ENCODE measurements at regions not wholly inside any gene's neighbourhood (a gene's known extent, or its start where the extent isn't known, plus 50 kb on each side); places are given as distances from the start of the nearest gene placed in this dataset.
"Not testable (repeated sequence)": the region's sequence is repeated elsewhere in the genome, so short reads cannot be mapped to it uniquely, and the experiment has no call there.

DNA sequence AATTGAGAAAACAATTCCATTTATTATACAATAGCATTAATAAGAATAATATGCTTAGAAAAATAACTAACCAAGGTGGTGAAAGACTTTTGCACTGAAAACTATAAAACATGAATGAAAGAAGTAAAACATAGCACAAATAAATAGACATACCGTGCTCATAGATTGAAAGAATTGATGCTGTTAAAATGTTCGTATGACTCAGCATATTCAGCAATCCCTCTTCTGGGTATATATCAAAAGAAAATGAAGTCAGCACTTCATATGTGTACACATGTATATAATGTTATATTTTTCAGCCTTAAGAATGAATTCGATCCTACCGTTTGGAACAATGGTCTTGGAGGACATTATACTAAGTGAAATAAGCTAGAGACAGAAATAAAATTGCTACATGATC is 716.3 kb downstream of the GLUD2 start:
- no peak overlapping the region for H3K9ac ChIP-seq (ENCODE audit: low read length)
- H3K79me2 ChIP-seq (ENCODE audit: low read length), result no peaks in the 10 kb centered on the region
- H2AFZ ChIP-seq (ENCODE audit: low read length), result no peak overlapping the region
- no peaks in the 10 kb centered on the region for H3K36me3 ChIP-seq (replicated peaks; ENCODE audit: insufficient read depth, low read length)
- peaks cover 3% of the 10 kb centered on the region; the same call in 1 of the 2 replicates for H3F3A ChIP-seq (ENCODE audit: insufficient read depth, low read length)
- no peak overlapping the region for H3K27ac ChIP-seq (ENCODE audit: low read length)
- TF ChIP-seq EZH2phosphoT487 (IDR thresholded peaks at IDR 0.05; ENCODE audit: low read length), result no peak
- no peak for TF ChIP-seq EZH2 (optimal IDR thresholded peaks at IDR 0.05; ENCODE audit: low read depth, low read length)
- TF ChIP-seq, protein P1, sequence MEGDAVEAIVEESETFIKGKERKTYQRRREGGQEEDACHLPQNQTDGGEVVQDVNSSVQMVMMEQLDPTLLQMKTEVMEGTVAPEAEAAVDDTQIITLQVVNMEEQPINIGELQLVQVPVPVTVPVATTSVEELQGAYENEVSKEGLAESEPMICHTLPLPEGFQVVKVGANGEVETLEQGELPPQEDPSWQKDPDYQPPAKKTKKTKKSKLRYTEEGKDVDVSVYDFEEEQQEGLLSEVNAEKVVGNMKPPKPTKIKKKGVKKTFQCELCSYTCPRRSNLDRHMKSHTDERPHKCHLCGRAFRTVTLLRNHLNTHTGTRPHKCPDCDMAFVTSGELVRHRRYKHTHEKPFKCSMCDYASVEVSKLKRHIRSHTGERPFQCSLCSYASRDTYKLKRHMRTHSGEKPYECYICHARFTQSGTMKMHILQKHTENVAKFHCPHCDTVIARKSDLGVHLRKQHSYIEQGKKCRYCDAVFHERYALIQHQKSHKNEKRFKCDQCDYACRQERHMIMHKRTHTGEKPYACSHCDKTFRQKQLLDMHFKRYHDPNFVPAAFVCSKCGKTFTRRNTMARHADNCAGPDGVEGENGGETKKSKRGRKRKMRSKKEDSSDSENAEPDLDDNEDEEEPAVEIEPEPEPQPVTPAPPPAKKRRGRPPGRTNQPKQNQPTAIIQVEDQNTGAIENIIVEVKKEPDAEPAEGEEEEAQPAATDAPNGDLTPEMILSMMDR (IDR thresholded peaks at IDR 0.05; ENCODE audit: low read length), result no peak
- no peaks in the 10 kb centered on the region for H3K9me2 ChIP-seq (replicated peaks; ENCODE audit: insufficient read depth, low read length)
- no peaks in the 10 kb centered on the region for H4K20me1 ChIP-seq (ENCODE audit: insufficient read depth, low read length)
- 0 out of 2 replicates have a peak, but pooled peaks cover 3% of the 10 kb centered on the region for H3K4me1 ChIP-seq (ENCODE audit: low read length)
- no peaks in the 10 kb centered on the region for H3K27me3 ChIP-seq (replicated peaks; ENCODE audit: insufficient read depth, low read length)
- H3K9me3 ChIP-seq (replicated peaks; ENCODE audit: insufficient read depth, low read length), result no peaks in the 10 kb centered on the region
- H3K4me3 ChIP-seq (ENCODE audit: low read length), result no peak overlapping the region
- DNase-seq, result no peak
- no peak overlapping the region for H3K4me2 ChIP-seq (ENCODE audit: low read depth, low read length)

DNA sequence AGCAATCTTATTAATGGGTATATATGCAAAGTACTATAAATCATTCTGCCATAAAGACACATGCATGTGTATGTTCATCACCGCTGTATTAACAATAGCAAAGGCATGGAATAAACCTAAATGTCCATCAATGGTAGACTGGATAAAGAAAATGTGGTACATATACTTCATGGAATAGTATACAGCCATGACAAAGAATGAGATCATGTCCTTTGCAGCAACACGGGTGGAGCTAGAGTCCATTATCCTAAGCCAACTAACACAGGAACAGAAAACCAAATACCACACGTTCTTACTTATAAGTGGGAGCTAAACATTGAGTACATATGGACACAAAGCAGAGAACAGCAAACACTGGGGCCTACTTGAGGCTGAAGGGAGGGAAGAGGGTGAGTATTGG is 720.8 kb downstream of the GLUD2 start:
- H4K20me1 ChIP-seq (ENCODE audit: insufficient read depth, low read length); H3K4me1 ChIP-seq (ENCODE audit: low read length); H3K27me3 ChIP-seq (replicated peaks; ENCODE audit: insufficient read depth, low read length); H2AFZ ChIP-seq (ENCODE audit: low read length); H3K79me2 ChIP-seq (ENCODE audit: low read length); H3K9me2 ChIP-seq (replicated peaks; ENCODE audit: insufficient read depth, low read length); H3K9ac ChIP-seq (ENCODE audit: low read length); H3K36me3 ChIP-seq (replicated peaks; ENCODE audit: insufficient read depth, low read length); DNase-seq; H3K27ac ChIP-seq (ENCODE audit: low read length); H3K4me3 ChIP-seq (ENCODE audit: low read length); H3K4me2 ChIP-seq (ENCODE audit: low read depth, low read length); H3F3A ChIP-seq (ENCODE audit: insufficient read depth, low read length); H3K9me3 ChIP-seq (replicated peaks; ENCODE audit: insufficient read depth, low read length): not testable (repeated sequence)

DNA sequence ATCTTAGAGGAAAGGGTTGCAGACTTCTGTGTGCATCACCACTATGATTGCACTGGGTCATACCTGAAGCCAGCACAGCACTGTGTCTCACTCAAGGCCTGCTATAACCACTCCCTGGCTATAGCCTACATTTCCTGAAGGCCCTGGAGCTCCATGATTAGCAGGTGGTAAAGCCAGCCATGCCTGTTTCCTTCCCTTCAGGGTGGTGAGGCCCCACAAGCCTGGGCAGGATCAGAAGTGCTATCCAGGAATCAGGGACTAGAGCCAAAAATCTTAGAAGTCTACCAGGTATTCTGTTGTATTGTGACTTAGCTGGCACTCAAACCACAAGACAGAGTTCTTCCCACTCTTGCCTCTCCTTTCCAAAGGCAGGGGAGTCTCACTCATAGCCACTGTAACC is 734.6 kb downstream of the GLUD2 start:
- Histone ChIP-seq H3K9me3 (replicated peaks; ENCODE audit: insufficient read depth, low read length) (no peaks in the 10 kb centered on the region), H3K36me3 (replicated peaks; ENCODE audit: insufficient read depth, low read length) (no peaks in the 10 kb centered on the region), H3K27ac (ENCODE audit: low read length) (no peak overlapping the region), H3K9ac (ENCODE audit: low read length) (no peak overlapping the region), H3K27me3 (replicated peaks; ENCODE audit: insufficient read depth, low read length) (no peaks in the 10 kb centered on the region), H3K4me2 (ENCODE audit: low read depth, low read length) (no peak overlapping the region), H3F3A (ENCODE audit: insufficient read depth, low read length) (no peaks in the 10 kb centered on the region), H3K4me3 (ENCODE audit: low read length) (no peak overlapping the region), H4K20me1 (ENCODE audit: insufficient read depth, low read length) (no peaks in the 10 kb centered on the region), H3K79me2 (ENCODE audit: low read length) (no peaks in the 10 kb centered on the region), H3K4me1 (ENCODE audit: low read length) (no peaks in the 10 kb centered on the region), H2AFZ (ENCODE audit: low read length) (no peak overlapping the region), H3K9me2 (replicated peaks; ENCODE audit: insufficient read depth, low read length) (no peaks in the 10 kb centered on the region)
- TF ChIP-seq, protein P1 (IDR thresholded peaks at IDR 0.05; ENCODE audit: low read length), result no peak
- DNase-seq, result no peak

DNA sequence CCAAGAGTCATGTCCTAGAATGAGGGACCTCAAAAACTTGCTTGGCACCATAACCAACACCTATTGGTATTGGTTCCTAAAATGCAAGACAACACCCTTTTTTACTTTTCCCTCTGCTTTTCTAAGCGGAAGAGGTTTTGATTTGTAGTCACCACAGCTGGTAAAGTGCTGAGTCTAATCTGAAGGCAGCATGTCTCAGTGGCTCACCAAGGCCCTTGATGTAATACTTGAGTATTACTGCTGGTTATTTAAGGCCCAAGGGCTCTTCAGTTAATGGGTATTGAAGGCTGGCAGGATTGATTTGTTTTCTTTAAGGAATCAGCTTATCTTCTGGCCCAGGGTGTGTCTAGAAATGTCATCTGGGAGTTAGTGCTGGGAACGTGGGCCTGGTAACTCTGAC is 735.1 kb downstream of the GLUD2 start:
- TF ChIP-seq EZH2phosphoT487 (IDR thresholded peaks at IDR 0.05; ENCODE audit: low read length) (no peak), EZH2 (optimal IDR thresholded peaks at IDR 0.05; ENCODE audit: low read depth, low read length) (no peak)
- TF ChIP-seq, protein P1 (IDR thresholded peaks at IDR 0.05; ENCODE audit: low read length), result no peak
- Histone ChIP-seq H3K9me3 (replicated peaks; ENCODE audit: insufficient read depth, low read length) (no peaks in the 10 kb centered on the region), H3K9me2 (replicated peaks; ENCODE audit: insufficient read depth, low read length) (no peaks in the 10 kb centered on the region), H3K4me1 (ENCODE audit: low read length) (no peaks in the 10 kb centered on the region), H3K79me2 (ENCODE audit: low read length) (no peaks in the 10 kb centered on the region), H4K20me1 (ENCODE audit: insufficient read depth, low read length) (no peaks in the 10 kb centered on the region), H3F3A (ENCODE audit: insufficient read depth, low read length) (no peaks in the 10 kb centered on the region), H3K27ac (ENCODE audit: low read length) (no peak overlapping the region), H2AFZ (ENCODE audit: low read length) (no peak overlapping the region), H3K36me3 (replicated peaks; ENCODE audit: insufficient read depth, low read length) (no peaks in the 10 kb centered on the region), H3K4me2 (ENCODE audit: low read depth, low read length) (no peak overlapping the region), H3K9ac (ENCODE audit: low read length) (no peak overlapping the region), H3K27me3 (replicated peaks; ENCODE audit: insufficient read depth, low read length) (no peaks in the 10 kb centered on the region), H3K4me3 (ENCODE audit: low read length) (no peak overlapping the region)
- DNase-seq, result no peak
